COLO668 (cell line): ENCODE measurements at regions not wholly inside any gene's neighbourhood (a gene's known extent, or its start where the extent isn't known, plus 50 kb on each side); places are given as distances from the start of the nearest gene placed in this dataset.

Source experiments
- DNase-seq: peaks from one replicate; lab custom pipeline; 2025; ENCODE audit not compliant: unreplicated experiment; lab: John Stamatoyannopoulos, UW

- peak; percentile 30 for DNase-seq
These were observed 404.0 kb upstream of the F9 start for GRCh38 chrX:139126493-139126892.

GRCh38 chrX:139125916-139126315 lies 404.6 kb upstream of the F9 start:
- DNase-seq, result no peak

GRCh38 chrX:139121616-139122286 lies 408.8 kb upstream of the F9 start:
- no peak for DNase-seq

GRCh38 chrX:139120760-139121159 lies 409.2 kb upstream of the FGF13 start:
- DNase-seq, result no peak

GRCh38 chrX:139113708-139114107 lies 402.2 kb upstream of the FGF13 start:
- DNase-seq, result no peak

- DNase-seq, result no peak
These were observed 400.9 kb upstream of the FGF13 start for GRCh38 chrX:139112432-139112831.

- no peak for DNase-seq
These were observed 394.6 kb upstream of the FGF13 start for GRCh38 chrX:139106069-139106468.

- DNase-seq, result no peak
These were observed 383.4 kb upstream of the FGF13 start for GRCh38 chrX:139094671-139095592.

- DNase-seq, result no peak
These were observed 381.7 kb upstream of the FGF13 start for GRCh38 chrX:139093201-139093600.

- no peak for DNase-seq
These were observed 380.4 kb upstream of the FGF13 start for GRCh38 chrX:139091878-139092277.

GRCh38 chrX:139091066-139091465 lies 379.5 kb upstream of the FGF13 start:
- no peak for DNase-seq

- no peak for DNase-seq
These were observed 374.7 kb upstream of the FGF13 start for GRCh38 chrX:139086246-139086645.

- DNase-seq, result no peak
These were observed 373.9 kb upstream of the FGF13 start for GRCh38 chrX:139085404-139085803.

GRCh38 chrX:139083191-139083590 lies 371.7 kb upstream of the FGF13 start:
- no peak for DNase-seq

- DNase-seq, result no peak
These were observed 370.4 kb upstream of the FGF13 start for GRCh38 chrX:139081965-139082364.

GRCh38 chrX:139079789-139080188 lies 368.3 kb upstream of the FGF13 start:
- DNase-seq, result no peak

GRCh38 chrX:139078761-139079280 lies 367.3 kb upstream of the FGF13 start:
- DNase-seq, result no peak

- no peak for DNase-seq
These were observed 366.8 kb upstream of the FGF13 start for GRCh38 chrX:139078342-139078741.

- no peak for DNase-seq
These were observed 366.0 kb upstream of the FGF13 start for GRCh38 chrX:139077281-139078250.

GRCh38 chrX:139063364-139063763 lies 351.8 kb upstream of the FGF13 start:
- DNase-seq, result no peak
